Ishikawa (cell line): ENCODE measurements at regions not wholly inside any gene's neighbourhood (a gene's known extent, or its start where the extent isn't known, plus 50 kb on each side); places are given as distances from the start of the nearest gene placed in this dataset.

Source experiments
- CEBPB ChIP-seq: IDR thresholded peaks from 2 replicates; pipeline ENCODE4 v1.6.1; 2012
- CREB1 ChIP-seq: IDR thresholded peaks from 2 replicates; pipeline ENCODE4 v1.6.1; 2012; ENCODE audit warnings: low read depth
- EP300 ChIP-seq: IDR thresholded peaks from 2 replicates; pipeline ENCODE4 v1.6.1; 2012; ENCODE audit warnings: borderline replicate concordance
- FOXM1 ChIP-seq: IDR thresholded peaks from 2 replicates; pipeline ENCODE4 v1.6.1; 2012; ENCODE audit warnings: low read depth, borderline replicate concordance
- MAX ChIP-seq: IDR thresholded peaks from 2 replicates; pipeline ENCODE4 v1.6.1; 2012
- RAD21 ChIP-seq: IDR thresholded peaks from 2 replicates; pipeline ENCODE4 v1.6.1; 2012; ENCODE audit warnings: low read depth
- REST ChIP-seq: IDR thresholded peaks from 2 replicates; pipeline ENCODE4 v1.6.1; 2012; ENCODE audit warnings: low read depth, mild to moderate bottlenecking
- TAF1 ChIP-seq: IDR thresholded peaks from 2 replicates; pipeline ENCODE4 v1.6.1; 2012; ENCODE audit warnings: low read depth, mild to moderate bottlenecking
- TEAD4 ChIP-seq: IDR thresholded peaks from 2 replicates; pipeline ENCODE4 v1.6.1; 2012
- USF1 ChIP-seq: IDR thresholded peaks from 2 replicates; pipeline ENCODE4 v1.6.1; 2012
- YY1 ChIP-seq: IDR thresholded peaks from 2 replicates; pipeline ENCODE4 v1.6.1; 2012; ENCODE audit warnings: low read depth
- ZBTB7A ChIP-seq: IDR thresholded peaks from 2 replicates; pipeline ENCODE4 v1.6.1; 2012; ENCODE audit warnings: low read depth

- TF ChIP-seq CREB1 (no peak), TAF1 (no peak), CEBPB (no peak), EP300 (no peak), REST (no peak), YY1 (no peak), TEAD4 (no peak), USF1 (no peak), RAD21 (no peak), ZBTB7A (no peak), MAX (no peak), FOXM1 (no peak)
Measured at GRCh38 chr10:110447886-110448285, 49.8 kb upstream of the DUSP5 start.
